GM23338 (cell line): ENCODE measurements at regions not wholly inside any gene's neighbourhood (a gene's known extent, or its start where the extent isn't known, plus 50 kb on each side); places are given as distances from the start of the nearest gene placed in this dataset.

Experiments
- ATAC-seq: fragments of 200-7000 bp; cut with Tn5 transposase; 3 replicates; pipeline ENCODE4 v1.9.1; 2020
- DNase-seq: peaks from one replicate; pipeline ENCODE4 v3.0.0-alpha.2; 2015; ENCODE audit warnings: low spot score
- H2AFZ ChIP-seq: fragments of 200-600 bp; sonication (generic); 2 replicates; pipeline ENCODE4 v1.8.0; 2016; ENCODE audit warnings: antibody characterized with exemption, mild to moderate bottlenecking, moderate library complexity
- H3F3A ChIP-seq: fragments of 200-600 bp; sonication (generic); replicated peaks from 2 replicates; pipeline ENCODE4 v1.8.0; 2017; ENCODE audit warnings: antibody characterized with exemption, mixed run types, low read depth
- H3K27ac ChIP-seq: fragments of 200-600 bp; sonication (generic); 2 replicates; pipeline ENCODE4 v1.6.1; 2016; ENCODE audit warnings: low read depth
- H3K27me3 ChIP-seq: fragments of 200-600 bp; sonication (generic); 2 replicates; pipeline ENCODE4 v1.8.0; 2016; ENCODE audit warnings: mild to moderate bottlenecking, mixed run types, moderate library complexity; ENCODE audit not compliant: insufficient read depth
- H3K36me3 ChIP-seq: fragments of 200-600 bp; sonication (generic); 2 replicates; pipeline ENCODE4 v1.8.0; 2016; ENCODE audit warnings: mild to moderate bottlenecking; ENCODE audit not compliant: insufficient read depth
- H3K4me1 ChIP-seq: fragments of 200-600 bp; sonication (generic); 2 replicates; pipeline ENCODE4 v1.8.0; 2016; ENCODE audit warnings: mild to moderate bottlenecking, moderate library complexity; ENCODE audit not compliant: insufficient read depth
- H3K4me2 ChIP-seq: fragments of 200-600 bp; sonication (generic); 2 replicates; pipeline ENCODE4 v1.7.1; 2017; ENCODE audit warnings: mixed run types
- H3K4me3 ChIP-seq: fragments of 200-600 bp; sonication (generic); 2 replicates; pipeline ENCODE4 v1.6.1; 2016; ENCODE audit warnings: mixed run types
- H3K79me2 ChIP-seq: fragments of 200-600 bp; sonication (generic); replicated peaks from 2 replicates; pipeline ENCODE4 v1.8.0; 2017; ENCODE audit warnings: mild to moderate bottlenecking; ENCODE audit not compliant: insufficient read depth
- H3K9me2 ChIP-seq: fragments of 200-600 bp; sonication (generic); 2 replicates; pipeline ENCODE4 v1.8.0; 2017; ENCODE audit not compliant: insufficient read depth
- H4K20me1 ChIP-seq: fragments of 200-600 bp; sonication (generic); replicated peaks from 2 replicates; pipeline ENCODE4 v1.8.0; 2017; ENCODE audit warnings: mild to moderate bottlenecking; ENCODE audit not compliant: insufficient read depth
- H3K27ac Mint-ChIP-seq: 2 replicates; pipeline ENCODE4 v1.8.0; 2020; ENCODE audit warnings: inconsistent platforms, mild to moderate bottlenecking, moderate library complexity, mixed read lengths
- H3K27me3 Mint-ChIP-seq: 3 replicates; pipeline ENCODE4 v1.8.0; 2022; ENCODE audit warnings: low read depth, mild to moderate bottlenecking, moderate library complexity, mixed read lengths, inconsistent platforms; ENCODE audit not compliant: insufficient read depth, poor library complexity
- H3K36me3 Mint-ChIP-seq: 3 replicates; pipeline ENCODE4 v1.8.0; 2021; ENCODE audit warnings: low read depth, mild to moderate bottlenecking, inconsistent platforms, moderate library complexity, mixed read lengths
- H3K4me1 Mint-ChIP-seq: 3 replicates; pipeline ENCODE4 v1.8.0; 2020; ENCODE audit warnings: mild to moderate bottlenecking, inconsistent platforms, mixed read lengths
- H3K4me3 Mint-ChIP-seq: 3 replicates; pipeline ENCODE4 v1.8.0; 2021; ENCODE audit warnings: moderate library complexity, mild to moderate bottlenecking, inconsistent platforms, mixed read lengths
- H3K9me3 Mint-ChIP-seq: 3 replicates; pipeline ENCODE4 v1.8.0; 2020; ENCODE audit warnings: moderate library complexity, mild to moderate bottlenecking, inconsistent platforms, mixed read lengths
- CTCF ChIP-seq, 2 experiments: fragments of 200-600 bp in 1 of 2; sonication (generic) in 1 of 2; conservative IDR thresholded peaks; 2 replicates each; pipeline versions ENCODE4 v1.5.1 to v1.6.1; 2016 to 2017; ENCODE audit warnings: antibody characterized with exemption in 2 of 2, low read depth in 2 of 2, mild to moderate bottlenecking in 2 of 2, moderate library complexity in 1 of 2
- ETS1 ChIP-seq: IDR thresholded peaks from 2 replicates; pipeline ENCODE4 v1.6.1; 2016; ENCODE audit warnings: antibody characterized with exemption
- NANOG ChIP-seq: IDR thresholded peaks from 2 replicates; pipeline ENCODE4 v1.6.1; 2016; ENCODE audit warnings: antibody characterized with exemption, borderline replicate concordance
- POLR2AphosphoS5 ChIP-seq: IDR thresholded peaks from 2 replicates; pipeline ENCODE4 v1.6.1; 2016; ENCODE audit warnings: antibody characterized with exemption, low read depth
- REST ChIP-seq: IDR thresholded peaks from one replicate; pipeline ENCODE4 v1.6.1; 2018; ENCODE audit warnings: antibody characterized with exemption; ENCODE audit not compliant: unreplicated experiment
- STAT1 ChIP-seq: IDR thresholded peaks from one replicate; pipeline ENCODE4 v1.6.1; 2016; ENCODE audit warnings: antibody characterized with exemption; ENCODE audit not compliant: unreplicated experiment

- TF ChIP-seq ETS1 (no peak), REST (no peak), CTCF (conservative IDR thresholded peaks at IDR 0.05; ENCODE audit: low read depth in 2 of 2) (no peak)
Observed at GRCh38 chrX:110414679-110415439, 56.2 kb downstream of the RTL9 start (continued).

GRCh38 chrX:110415440-110416170, 57.0 kb downstream of the RTL9 start:
- no peaks in the 10 kb centered on the region for H3F3A ChIP-seq
- no peaks in the 10 kb centered on the region for H3K27me3 ChIP-seq
- Mint-ChIP-seq H3K4me3 (no peak overlapping the region), H3K36me3 (no peaks in the 10 kb centered on the region), H3K4me1 (peaks cover 22% of the 10 kb centered on the region), H3K27ac (no peak overlapping the region), H3K9me3 (no peaks in the 10 kb centered on the region), H3K27me3 (peaks cover under 1% of the 10 kb centered on the region)
- no peak overlapping the region for H3K27ac ChIP-seq
- H4K20me1 ChIP-seq: no peaks in the 10 kb centered on the region
- no peaks in the 10 kb centered on the region for H3K9me2 ChIP-seq
- no peak overlapping the region for H3K4me2 ChIP-seq
- no peaks in the 10 kb centered on the region; the same call in 1 of the 2 replicates for H3K4me1 ChIP-seq
- no peak overlapping the region for H3K4me3 ChIP-seq
- TF ChIP-seq POLR2AphosphoS5: no peak
- no peak for TF ChIP-seq STAT1
- no peak for TF ChIP-seq NANOG
- no peak for TF ChIP-seq CTCF (conservative IDR thresholded peaks at IDR 0.05; ENCODE audit: low read depth in 2 of 2)
- DNase-seq (no peak), ATAC-seq (no peak)
- H3K36me3 ChIP-seq: no peaks in the 10 kb centered on the region
- no peaks in the 10 kb centered on the region for H3K79me2 ChIP-seq
- H2AFZ ChIP-seq: no peak overlapping the region
